Globus pallidus (tissue), 1 donor: ENCODE measurements at regions not wholly inside any gene's neighbourhood (a gene's known extent, or its start where the extent isn't known, plus 50 kb on each side); places are given as distances from the start of the nearest gene placed in this dataset.
"Not testable (repeated sequence)": the region's sequence is repeated elsewhere in the genome, so short reads cannot be mapped to it uniquely, and the experiment has no call there.

ENCODE experiments used
- DNase-seq: peaks from one replicate; pipeline ENCODE4 v3.0.0-alpha.2; 2015; ENCODE audit warnings: low spot score

GRCh38 chr6:48735846-48736245 lies 624.8 kb upstream of the PTCHD4 start:
- no peak for DNase-seq

GRCh38 chr6:48733581-48733980 lies 622.6 kb upstream of the PTCHD4 start:
- no peak for DNase-seq

- DNase-seq: no peak
Measured at GRCh38 chr6:48714699-48715098, 603.7 kb upstream of the PTCHD4 start.

GRCh38 chr6:48714250-48714649 lies 603.3 kb upstream of the PTCHD4 start:
- DNase-seq: no peak

- no peak for DNase-seq
Measured at GRCh38 chr6:48713612-48714011, 602.6 kb upstream of the PTCHD4 start.

- no peak for DNase-seq
Measured at GRCh38 chr6:48706310-48706709, 595.3 kb upstream of the PTCHD4 start.

GRCh38 chr6:48701572-48701971 lies 590.6 kb upstream of the PTCHD4 start:
- no peak for DNase-seq

GRCh38 chr6:48695872-48696271 lies 584.9 kb upstream of the PTCHD4 start:
- DNase-seq: no peak

- no peak for DNase-seq
Measured at GRCh38 chr6:48691420-48691819, 580.4 kb upstream of the PTCHD4 start.

GRCh38 chr6:48689498-48689897 lies 578.5 kb upstream of the PTCHD4 start:
- DNase-seq: no peak

- DNase-seq: no peak
Measured at GRCh38 chr6:48678390-48678789, 567.4 kb upstream of the PTCHD4 start.

GRCh38 chr6:48671505-48671904 lies 560.5 kb upstream of the PTCHD4 start:
- no peak for DNase-seq

- DNase-seq: no peak
Measured at GRCh38 chr6:48670546-48670945, 559.5 kb upstream of the PTCHD4 start.

- DNase-seq: no peak
Measured at GRCh38 chr6:48667797-48668196, 556.8 kb upstream of the PTCHD4 start.

GRCh38 chr6:48664826-48665225 lies 553.8 kb upstream of the PTCHD4 start:
- no peak for DNase-seq

GRCh38 chr6:48658915-48659314 lies 547.9 kb upstream of the PTCHD4 start:
- no peak for DNase-seq

- DNase-seq: no peak
Measured at GRCh38 chr6:48641544-48641943, 530.5 kb upstream of the PTCHD4 start.

GRCh38 chr6:48638796-48639195 lies 527.8 kb upstream of the PTCHD4 start:
- not testable (repeated sequence) for DNase-seq

- DNase-seq: no peak
Measured at GRCh38 chr6:48630511-48630910, 519.5 kb upstream of the PTCHD4 start.

GRCh38 chr6:48628316-48628715 lies 517.3 kb upstream of the PTCHD4 start:
- DNase-seq: no peak

- no peak for DNase-seq
Measured at GRCh38 chr6:48626421-48626820, 515.4 kb upstream of the PTCHD4 start.

- no peak for DNase-seq
Measured at GRCh38 chr6:48624631-48625030, 513.6 kb upstream of the PTCHD4 start.

- DNase-seq: no peak
Measured at GRCh38 chr6:48619771-48620170, 508.8 kb upstream of the PTCHD4 start.

- no peak for DNase-seq
Measured at GRCh38 chr6:48615041-48615440, 504.0 kb upstream of the PTCHD4 start.

GRCh38 chr6:48614326-48614725 lies 503.3 kb upstream of the PTCHD4 start:
- DNase-seq: no peak
